ENCODE measurements at regions not wholly inside any gene's neighbourhood (a gene's known extent, or its start where the extent isn't known, plus 50 kb on each side); places are given as distances from the start of the nearest gene placed in this dataset.

GRCh38 chr5:127233590-127233989 is 57.0 kb upstream of the MEGF10 start:
- TF ChIP-seq FOSL2 (IDR thresholded peaks at IDR 0.05; ENCODE audit: borderline replicate concordance, low read depth) (no peak), CTCF (IDR thresholded peaks at IDR 0.05) (no peak), PBX3 (IDR thresholded peaks at IDR 0.05) (no peak), REST (IDR thresholded peaks at IDR 0.05; ENCODE audit: low read depth, low read length) (no peak), RAD21 (IDR thresholded peaks at IDR 0.05; ENCODE audit: low read length) (no peak), POLR2AphosphoS5 (IDR thresholded peaks at IDR 0.05; ENCODE audit: low read depth, low read length) (no peak), SIN3A (IDR thresholded peaks at IDR 0.05; ENCODE audit: borderline replicate concordance, low read depth, low read length) (no peak), EP300 (IDR thresholded peaks at IDR 0.05; ENCODE audit: borderline replicate concordance in 1 of 2, low read depth in 1 of 2, low read length in 1 of 2) (no peak), TAF1 (IDR thresholded peaks at IDR 0.05; ENCODE audit: borderline replicate concordance, low read depth, low read length) (no peak)

Measured in SK-N-SH (cell line).